HepG2 (cell line): ENCODE measurements at regions not wholly inside any gene's neighbourhood (a gene's known extent, or its start where the extent isn't known, plus 50 kb on each side); places are given as distances from the start of the nearest gene placed in this dataset.

ENCODE experiments used
- ADNP ChIP-seq: sonication (generic); formaldehyde crosslinking; IDR thresholded peaks from 2 replicates; pipeline ENCODE4 v1.4.0; 2020; ENCODE audit warnings: missing genetic modification reagents
- CTCF ChIP-seq: sonication (generic); formaldehyde crosslinking; IDR thresholded peaks from 2 replicates; pipeline ENCODE4 v1.5.0; 2020; ENCODE audit warnings: mild to moderate bottlenecking, missing genetic modification reagents, moderate library complexity
- DNMT3B ChIP-seq: conservative IDR thresholded peaks from 2 replicates; pipeline ENCODE4 v1.6.1; 2016; ENCODE audit warnings: missing biosample characterization, control low read depth
- FLYWCH1 ChIP-seq: sonication (generic); formaldehyde crosslinking; IDR thresholded peaks from 2 replicates; pipeline ENCODE4 v1.8.1; 2023; ENCODE audit warnings: mild to moderate bottlenecking, missing genetic modification reagents
- MLXIP ChIP-seq: sonication (generic); formaldehyde crosslinking; IDR thresholded peaks from 2 replicates; pipeline ENCODE4 v1.9.0; 2021; ENCODE audit warnings: missing genetic modification reagents, borderline replicate concordance
- NBN ChIP-seq: fragments of 450-650 bp; conservative IDR thresholded peaks from 2 replicates; pipeline ENCODE4 v1.6.1; 2017
- PAX8 ChIP-seq: sonication (generic); formaldehyde crosslinking; IDR thresholded peaks from 2 replicates; pipeline ENCODE4 v1.8.0; 2022; ENCODE audit warnings: mild to moderate bottlenecking, missing genetic modification reagents, borderline replicate concordance
- SKI ChIP-seq: fragments of 450-650 bp; IDR thresholded peaks from one replicate; pipeline ENCODE4 v1.6.1; 2018; ENCODE audit warnings: mild to moderate bottlenecking; ENCODE audit not compliant: partially characterized antibody
- SMC3 ChIP-seq: IDR thresholded peaks from 2 replicates; pipeline ENCODE4 v1.6.1; 2011; ENCODE audit warnings: low read length, improper control_type of control experiment
- THAP7 ChIP-seq: sonication (generic); formaldehyde crosslinking; IDR thresholded peaks from 2 replicates; pipeline ENCODE4 v1.8.1; 2023; ENCODE audit warnings: mild to moderate bottlenecking, missing genetic modification reagents
- WIZ ChIP-seq: sonication (generic); formaldehyde crosslinking; IDR thresholded peaks from 2 replicates; pipeline ENCODE4 v1.5.1; 2020; ENCODE audit warnings: mild to moderate bottlenecking, missing genetic modification reagents
- ZMYM4 ChIP-seq: sonication (generic); formaldehyde crosslinking; IDR thresholded peaks from 2 replicates; pipeline ENCODE4 v1.8.1; 2023; ENCODE audit warnings: mild to moderate bottlenecking, missing genetic modification reagents

GRCh38 chr10:91146146-91146545 is 74.3 kb upstream of the PCGF5 start (continued):
- TF ChIP-seq PAX8 (CRISPR knock-in tag) (no peak), ADNP (CRISPR knock-in tag) (no peak), DNMT3B (CRISPR knock-in tag) (no peak), ZMYM4 (CRISPR knock-in tag) (no peak), SKI (no peak), MLXIP (CRISPR knock-in tag) (no peak), WIZ (CRISPR knock-in tag) (no peak), FLYWCH1 (no peak), NBN (no peak), CTCF (CRISPR knock-in tag) (no peak), SMC3 (no peak), THAP7 (CRISPR knock-in tag) (no peak)
